ENCODE measurements at regions not wholly inside any gene's neighbourhood (a gene's known extent, or its start where the extent isn't known, plus 50 kb on each side); places are given as distances from the start of the nearest gene placed in this dataset.

DNA sequence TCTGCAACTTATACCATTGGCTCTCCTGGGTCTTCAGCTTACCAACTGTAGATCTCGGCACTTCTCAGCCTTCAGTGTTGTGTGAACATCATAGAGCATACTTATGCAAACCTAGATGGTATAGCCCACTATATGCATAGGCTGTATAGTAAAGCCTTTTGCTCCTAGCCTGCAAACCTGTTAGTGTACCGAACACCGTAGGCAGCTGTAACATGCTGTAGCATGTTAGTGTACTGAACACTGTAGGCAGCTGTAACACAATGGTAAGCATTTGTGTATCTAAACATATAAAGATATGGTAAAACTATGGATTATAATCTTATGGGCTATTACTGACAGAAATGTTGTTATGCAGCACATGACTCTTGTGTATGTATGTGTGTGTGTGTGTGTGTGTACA, 256.9 kb downstream of the WDR11 start:
- Histone ChIP-seq H3K27me3 (replicated peaks in 1 of 7) (peaks cover 0 to 5% (median 0%) of the 10 kb centered on the region in 7 donors), H3K4me3 (no peak overlapping the region), H3K36me3 (no peaks in the 10 kb centered on the region), H3K9me3 (no peaks in the 10 kb centered on the region), H3K27ac (no peak overlapping the region), H3K4me1 (no peaks in the 10 kb centered on the region)
- TF ChIP-seq, protein P1, sequence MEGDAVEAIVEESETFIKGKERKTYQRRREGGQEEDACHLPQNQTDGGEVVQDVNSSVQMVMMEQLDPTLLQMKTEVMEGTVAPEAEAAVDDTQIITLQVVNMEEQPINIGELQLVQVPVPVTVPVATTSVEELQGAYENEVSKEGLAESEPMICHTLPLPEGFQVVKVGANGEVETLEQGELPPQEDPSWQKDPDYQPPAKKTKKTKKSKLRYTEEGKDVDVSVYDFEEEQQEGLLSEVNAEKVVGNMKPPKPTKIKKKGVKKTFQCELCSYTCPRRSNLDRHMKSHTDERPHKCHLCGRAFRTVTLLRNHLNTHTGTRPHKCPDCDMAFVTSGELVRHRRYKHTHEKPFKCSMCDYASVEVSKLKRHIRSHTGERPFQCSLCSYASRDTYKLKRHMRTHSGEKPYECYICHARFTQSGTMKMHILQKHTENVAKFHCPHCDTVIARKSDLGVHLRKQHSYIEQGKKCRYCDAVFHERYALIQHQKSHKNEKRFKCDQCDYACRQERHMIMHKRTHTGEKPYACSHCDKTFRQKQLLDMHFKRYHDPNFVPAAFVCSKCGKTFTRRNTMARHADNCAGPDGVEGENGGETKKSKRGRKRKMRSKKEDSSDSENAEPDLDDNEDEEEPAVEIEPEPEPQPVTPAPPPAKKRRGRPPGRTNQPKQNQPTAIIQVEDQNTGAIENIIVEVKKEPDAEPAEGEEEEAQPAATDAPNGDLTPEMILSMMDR (IDR thresholded peaks at IDR 0.05 in 8 of 11, conservative IDR thresholded peaks at IDR 0.05 in 3 of 11), result no peak
- TF ChIP-seq POLR2AphosphoS5 (IDR thresholded peaks at IDR 0.05) (no peak), POLR2A (IDR thresholded peaks at IDR 0.05) (no peak)
- WGBS, 5 donors, result 91 to 99% (median 96%) methylated on average over 3 of the region's 3 CpGs
- no peak for DNase-seq
- intact Hi-C loops (cut with DNase I; ENCODE audit: low total_unique reads), result no loop called here

DNA sequence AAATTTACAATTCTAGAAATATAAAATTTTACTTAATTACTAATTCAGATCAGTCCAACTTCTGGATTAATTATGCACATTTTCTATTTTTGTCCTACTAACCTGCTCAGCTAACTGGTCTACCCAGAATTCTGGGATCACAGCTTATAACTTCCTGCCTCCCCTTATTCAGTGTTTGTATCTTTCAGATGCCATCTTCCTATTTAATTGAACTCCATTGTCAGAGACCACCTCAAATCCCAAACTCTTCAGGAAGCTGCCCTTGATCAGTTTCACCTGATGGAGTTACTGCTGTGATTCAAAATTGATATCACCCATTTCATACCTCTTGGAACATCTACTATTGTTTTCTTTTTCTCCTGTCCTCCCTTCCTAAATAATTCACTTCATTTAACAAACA, 259.2 kb downstream of the WDR11 start:
- DNase-seq, result no peak
- Histone ChIP-seq H3K9me3 (peaks cover 0 to 2% (median 0%) of the 10 kb centered on the region in 8 donors), H3K27ac (no peak overlapping the region), H3K4me1 (no peaks in the 10 kb centered on the region), H3K27me3 (replicated peaks in 1 of 7) (peaks cover 0 to 10% (median 0%) of the 10 kb centered on the region in 7 donors), H3K4me3 (no peak overlapping the region), H3K36me3 (no peaks in the 10 kb centered on the region)
- TF ChIP-seq POLR2A (IDR thresholded peaks at IDR 0.05) (no peak), POLR2AphosphoS5 (IDR thresholded peaks at IDR 0.05) (no peak)
- TF ChIP-seq, protein P1 (IDR thresholded peaks at IDR 0.05 in 8 of 11, conservative IDR thresholded peaks at IDR 0.05 in 3 of 11), result no peak
- intact Hi-C loops (cut with DNase I; ENCODE audit: low total_unique reads), result no loop called here

DNA sequence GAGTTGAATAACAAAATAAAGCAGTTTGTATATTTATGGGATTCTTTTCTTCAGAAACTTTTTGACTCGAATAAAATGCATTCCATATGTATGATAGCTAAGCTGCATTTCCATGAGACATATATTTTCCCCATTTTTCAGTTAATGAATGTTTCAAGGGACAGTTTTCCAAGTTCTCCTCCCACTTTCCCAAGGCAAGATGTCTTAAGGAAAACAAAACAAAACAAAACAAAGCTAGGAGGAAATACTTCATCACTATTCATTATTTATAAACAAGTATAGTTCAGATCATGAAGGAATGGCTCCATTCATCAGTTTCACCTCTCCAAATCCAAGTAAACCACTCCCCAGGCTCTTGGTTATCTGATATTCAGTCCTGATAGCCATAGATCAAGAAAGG, 261.0 kb downstream of the WDR11 start:
- DNase-seq, result no peak
- Histone ChIP-seq H3K4me1 (no peaks in the 10 kb centered on the region), H3K27me3 (replicated peaks in 1 of 7) (peaks cover 0 to 10% (median 0%) of the 10 kb centered on the region in 7 donors), H3K27ac (no peak overlapping the region), H3K4me3 (no peak overlapping the region), H3K36me3 (no peaks in the 10 kb centered on the region), H3K9me3 (peaks cover 0 to 16% (median 11%) of the 10 kb centered on the region in 8 donors)
- intact Hi-C loops (cut with DNase I; ENCODE audit: low total_unique reads), result no loop called here
- WGBS, 5 donors, result 66 to 78% (median 78%) methylated on average over 1 of the region's 1 CpG
- TF ChIP-seq, protein P1 (IDR thresholded peaks at IDR 0.05 in 8 of 11, conservative IDR thresholded peaks at IDR 0.05 in 3 of 11), result no peak
- no peak for TF ChIP-seq POLR2AphosphoS5 (IDR thresholded peaks at IDR 0.05)
- no peak for TF ChIP-seq POLR2A (IDR thresholded peaks at IDR 0.05)

DNA sequence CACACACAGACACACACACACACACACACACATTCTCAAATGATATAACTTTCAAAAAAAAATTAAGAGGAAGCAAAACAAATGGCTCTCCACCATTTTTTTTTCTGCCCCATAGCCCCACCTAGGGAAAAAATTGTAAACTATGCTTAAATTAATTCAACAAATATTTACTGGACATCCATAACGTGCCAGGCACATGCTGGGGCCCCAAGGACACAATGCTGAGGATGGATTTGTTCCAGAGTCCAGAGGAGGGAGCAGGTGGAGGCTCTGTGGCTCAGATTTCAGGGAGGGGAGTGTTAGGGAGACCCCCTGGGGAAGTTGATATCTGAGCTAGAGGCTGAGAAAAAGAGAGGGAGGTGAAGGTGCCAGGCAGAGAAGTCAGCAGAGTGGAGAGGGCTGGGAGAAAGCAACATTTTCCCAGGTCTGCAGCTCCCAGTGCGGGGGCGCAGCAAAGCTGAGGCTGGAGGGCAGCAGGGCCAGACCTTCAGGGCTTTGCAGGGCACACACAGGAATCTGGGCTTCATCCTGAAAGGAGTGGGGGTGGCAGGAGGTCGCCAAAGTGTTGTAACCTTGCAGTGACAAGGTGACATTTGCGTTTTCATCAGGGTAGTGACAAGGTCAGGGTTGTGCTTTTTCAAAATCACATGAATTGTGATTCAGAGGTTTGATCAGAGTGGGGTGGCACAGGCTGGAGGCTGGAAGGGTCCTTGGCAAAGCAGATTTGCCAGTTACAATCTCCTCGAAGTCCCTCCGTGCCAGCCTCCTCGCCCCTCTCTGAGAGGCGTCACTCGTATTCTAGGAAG, 261.6 kb downstream of the WDR11 start:
- no peak for TF ChIP-seq POLR2AphosphoS5 (IDR thresholded peaks at IDR 0.05)
- TF ChIP-seq POLR2A (IDR thresholded peaks at IDR 0.05), result no peak
- TF ChIP-seq, protein P1 (IDR thresholded peaks at IDR 0.05 in 8 of 11, conservative IDR thresholded peaks at IDR 0.05 in 3 of 11), result no peak
- H3K27ac ChIP-seq, result no peak overlapping the region
- H3K27me3 ChIP-seq (replicated peaks in 1 of 7), result peaks cover 0 to 10% (median 0%) of the 10 kb centered on the region in 7 donors
- intact Hi-C loops (cut with DNase I; ENCODE audit: low total_unique reads), result no loop called here
- H3K4me3 ChIP-seq, result no peak overlapping the region
- H3K9me3 ChIP-seq, result peaks cover 0 to 18% (median 11%) of the 10 kb centered on the region in 8 donors
- no peaks in the 10 kb centered on the region for H3K4me1 ChIP-seq
- H3K36me3 ChIP-seq, result no peaks in the 10 kb centered on the region
- 58 to 71% (median 66%) methylated on average over 10 of the region's 10 CpGs for WGBS, 5 donors
- DNase-seq, result no peak
